ENCODE measurements at regions not wholly inside any gene's neighbourhood (a gene's known extent, or its start where the extent isn't known, plus 50 kb on each side); places are given as distances from the start of the nearest gene placed in this dataset.

GRCh38 chr9:29209748-29210291, 1636.5 kb upstream of the C9orf72 start:
- Histone ChIP-seq H3K9ac (replicated peaks; ENCODE audit: extremely low read depth, insufficient read depth, low read length) (no peak overlapping the region), H3K27me3 (ENCODE audit: control insufficient read depth in 2 of 2, insufficient read depth in 2 of 2, low read length in 2 of 2) (peaks cover 22 to 26% of the 10 kb centered on the region in 2 experiments), H3K79me2 (ENCODE audit: control insufficient read depth, insufficient read depth, low read length) (no peaks in the 10 kb centered on the region), H3K9me1 (replicated peaks; ENCODE audit: control insufficient read depth, extremely low read depth, insufficient read depth, low read length) (no peaks in the 10 kb centered on the region), H3K27ac (ENCODE audit: insufficient read depth, low read depth, low read length) (no peak overlapping the region), H4K20me1 (replicated peaks; ENCODE audit: control insufficient read depth, extremely low read depth, insufficient read depth, low read length) (no peaks in the 10 kb centered on the region), H3K4me3 (replicated peaks in 1 of 3; ENCODE audit: insufficient read depth in 1 of 3, low read depth in 1 of 3, low read length in 3 of 3) (no peak overlapping the region), H3K4me2 (ENCODE audit: insufficient read depth, low read length) (no peak overlapping the region), H2AFZ (ENCODE audit: low read depth, low read length) (no peak overlapping the region), H3K4me1 (ENCODE audit: control insufficient read depth, extremely low read depth, insufficient read depth, low read length) (no peaks in the 10 kb centered on the region), H3K9me3 (replicated peaks; ENCODE audit: control insufficient read depth, insufficient read depth, low read length) (no peaks in the 10 kb centered on the region), H3K36me3 (ENCODE audit: control insufficient read depth in 2 of 2, extremely low read depth in 1 of 2, insufficient read depth in 2 of 2, low read length in 2 of 2) (no peaks in the 10 kb centered on the region)
- POLR2A ChIA-PET: no interaction called here
- no peak for TF ChIP-seq GATA2 (IDR thresholded peaks at IDR 0.05; ENCODE audit: insufficient read depth, insufficient read length, low read depth, low read length)
- TF ChIP-seq FOS (IDR thresholded peaks at IDR 0.05; ENCODE audit: borderline replicate concordance, insufficient read depth, low read length): no peak
- TF ChIP-seq POLR2A (IDR thresholded peaks at IDR 0.05; ENCODE audit: low read depth, low read length): no peak
- no peak for TF ChIP-seq JUN (IDR thresholded peaks at IDR 0.05; ENCODE audit: borderline replicate concordance, insufficient read depth, insufficient read length, low read depth)
- no peak for TF ChIP-seq EZH2 (IDR thresholded peaks at IDR 0.05; ENCODE audit: borderline replicate concordance, low read depth, low read length, severe bottlenecking)
- no peak for TF ChIP-seq MYC (IDR thresholded peaks at IDR 0.05; ENCODE audit: low read depth, low read length)
- TF ChIP-seq, protein P1, sequence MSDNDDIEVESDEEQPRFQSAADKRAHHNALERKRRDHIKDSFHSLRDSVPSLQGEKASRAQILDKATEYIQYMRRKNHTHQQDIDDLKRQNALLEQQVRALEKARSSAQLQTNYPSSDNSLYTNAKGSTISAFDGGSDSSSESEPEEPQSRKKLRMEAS (IDR thresholded peaks at IDR 0.05; ENCODE audit: insufficient read depth, insufficient read length): no peak
- TF ChIP-seq CTCF (IDR thresholded peaks at IDR 0.05; ENCODE audit: extremely low read depth in 1 of 2, insufficient read depth in 1 of 2, low read depth in 1 of 2, low read length in 2 of 2): no peak
- TF ChIP-seq POLR2AphosphoS5 (IDR thresholded peaks at IDR 0.05; ENCODE audit: insufficient read depth, low read depth, low read length): no peak
- FAIRE-seq (no peak), DNase-seq (ENCODE audit: low read depth, low spot score) (no peak)
- intact Hi-C loops (cut with micrococcal nuclease): loop anchor here (10.0 kb wide), 1 partner anchor 1485 kb away; no protein-coding TSS in a partner anchor
- dilution Hi-C loops (cut with MboI; ENCODE audit: extremely low pct_ligation_motif_present, low sequenced_read_pairs): no loop called here
- CTCF ChIA-PET: no interaction called here
- BruUV-seq (replicated peaks): no TSS peak
